Adrenal gland (tissue), 5 donors: ENCODE measurements at regions not wholly inside any gene's neighbourhood (a gene's known extent, or its start where the extent isn't known, plus 50 kb on each side); places are given as distances from the start of the nearest gene placed in this dataset.

Experiments used
- CTCF ChIP-seq, 6 experiments: fragments of 450-650 bp in 4 of 6; fragments of 200-600 bp in 2 of 6; sonication (generic) in 1 of 6; IDR thresholded peaks; 1 replicate in 5 of 6; 2 replicates in 1 of 6; pipeline versions ENCODE4 v1.5.1 to v1.8.0; 2016 to 2021; ENCODE audit warnings: antibody characterized with exemption in 6 of 6, mild to moderate bottlenecking in 2 of 6, moderate library complexity in 1 of 6
- POLR2A ChIP-seq, 2 donors: fragments of 450-650 bp; IDR thresholded peaks; one replicate each; pipeline ENCODE4 v1.6.1; 2017; ENCODE audit warnings: antibody characterized with exemption in 2 of 2, mild to moderate bottlenecking in 2 of 2, moderate library complexity in 1 of 2
- donor health status: DM: no; HTN: no; CAD: no.

GRCh38 chr13:29688193-29688592 lies 92.7 kb upstream of the SLC7A1 start:
- TF ChIP-seq CTCF (IDR thresholded peaks at IDR 0.05) (no peak), POLR2A (IDR thresholded peaks at IDR 0.05) (no peak)
